Small intestine (tissue), 7 donors: ENCODE measurements at regions not wholly inside any gene's neighbourhood (a gene's known extent, or its start where the extent isn't known, plus 50 kb on each side); places are given as distances from the start of the nearest gene placed in this dataset.
"Not testable (repeated sequence)": the region's sequence is repeated elsewhere in the genome, so short reads cannot be mapped to it uniquely, and the experiment has no call there.

ENCODE experiments used
- DNase-seq, 2 donors: peaks; one replicate each; pipeline versions ENCODE4 v3.0.0 to v3.0.0-alpha.2; 2013
- FAIRE-seq: peaks from 2 replicates; lab custom pipeline; 2012; peaks lifted over from hg19 to GRCh38; lab: Jason Lieb, UNC
- H3K27ac ChIP-seq, 3 donors: one replicate each; pipeline ENCODE4 v1.5.1; 2013; ENCODE audit warnings: low read length in 2 of 3, mild to moderate bottlenecking in 2 of 3, control low read depth in 1 of 3, inconsistent platforms in 1 of 3, low read depth in 1 of 3, moderate library complexity in 1 of 3
- H3K27me3 ChIP-seq, 3 donors: one replicate each; pipeline ENCODE4 v1.6.1; 2013; ENCODE audit warnings: low read length in 3 of 3, inconsistent platforms in 1 of 3; ENCODE audit not compliant: control insufficient read depth in 3 of 3, insufficient read depth in 3 of 3
- H3K36me3 ChIP-seq, 3 donors: one replicate each; pipeline ENCODE4 v1.6.1; 2013; ENCODE audit warnings: low read length in 3 of 3, inconsistent platforms in 1 of 3, low read depth in 1 of 3, mild to moderate bottlenecking in 1 of 3, moderate library complexity in 1 of 3; ENCODE audit not compliant: control insufficient read depth in 3 of 3, insufficient read depth in 2 of 3
- H3K4me1 ChIP-seq, 3 donors: one replicate each; pipeline ENCODE4 v1.6.1; 2013; ENCODE audit warnings: low read length in 2 of 3, inconsistent platforms in 1 of 3, low read depth in 1 of 3, mild to moderate bottlenecking in 1 of 3, moderate library complexity in 1 of 3; ENCODE audit not compliant: control insufficient read depth in 3 of 3, insufficient read depth in 2 of 3
- H3K4me3 ChIP-seq, 3 donors: one replicate each; pipeline ENCODE4 v1.5.1; 2013; ENCODE audit warnings: low read length in 3 of 3, control low read depth in 1 of 3, inconsistent platforms in 1 of 3, low read depth in 1 of 3, mild to moderate bottlenecking in 1 of 3, moderate library complexity in 1 of 3
- H3K9me3 ChIP-seq, 2 donors: one replicate each; pipeline ENCODE4 v1.6.1; 2013; ENCODE audit warnings: low read depth in 1 of 2, low read length in 1 of 2; ENCODE audit not compliant: control insufficient read depth in 2 of 2, insufficient read depth in 1 of 2
- WGBS, 3 donors: extraction: QIAGEN DNeasy Blood & Tissue Kit; methylation state at CpG; one replicate each; pipeline ENCODE4 v1.1.7; 2013; 5-methylcytosine and 5-hydroxymethylcytosine counted together
- donor health status: healthy with polysubstance abuse.
- donor health status: control.
- donor health status: control.
- donor health status: Bipolar disorder and iron deficiency.
- donor health status: healthy.

DNA sequence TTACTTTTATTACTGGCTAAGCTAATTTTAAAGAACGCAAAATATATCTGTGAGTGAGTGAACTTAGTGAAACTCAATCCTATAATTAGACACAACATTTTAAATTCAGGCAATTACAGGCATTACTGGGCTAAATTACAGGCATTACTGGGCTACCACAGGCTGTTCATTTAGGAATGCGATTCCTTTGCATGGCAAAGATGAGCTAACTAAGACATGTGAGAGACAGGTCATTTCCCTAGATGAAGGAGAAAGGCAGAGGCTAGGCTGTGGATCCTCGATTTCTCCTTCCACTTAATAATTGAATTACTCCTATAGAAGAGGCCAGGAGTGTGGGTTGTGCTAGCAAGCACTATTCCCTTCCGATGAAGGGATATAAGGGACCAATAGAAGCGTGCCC, 429.4 kb upstream of the LMO3 start:
- no peaks in the 10 kb centered on the region for H3K9me3 ChIP-seq
- H3K4me3 ChIP-seq, result no peak overlapping the region
- no peak overlapping the region for H3K27ac ChIP-seq
- no peaks in the 10 kb centered on the region for H3K36me3 ChIP-seq
- no peaks in the 10 kb centered on the region for H3K27me3 ChIP-seq
- WGBS, 3 donors, result 80 to 84% (median 82%) methylated on average over 5 of the region's 5 CpGs
- DNase-seq (no peak), FAIRE-seq (no peak)
- H3K4me1 ChIP-seq, result no peaks in the 10 kb centered on the region

DNA sequence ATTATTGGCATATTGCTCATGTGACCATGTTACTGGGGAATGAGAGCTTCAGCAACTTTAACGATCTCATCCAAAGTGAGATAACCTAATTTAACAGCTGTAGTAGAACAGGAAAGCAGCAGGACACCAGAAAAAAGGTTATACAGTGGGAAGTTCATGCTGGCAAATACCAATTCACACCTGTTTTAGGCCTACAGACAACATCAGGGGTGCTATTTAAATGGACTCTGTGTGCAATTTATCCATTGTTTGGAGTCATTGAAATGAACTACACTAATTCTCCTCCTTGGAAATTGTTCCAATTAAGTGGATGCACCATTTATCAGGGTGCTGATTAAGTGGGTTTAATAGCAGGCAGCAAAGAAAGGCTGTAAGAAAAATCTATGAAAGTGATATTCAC, 424.4 kb upstream of the LMO3 start:
- H3K9me3 ChIP-seq, result no peaks in the 10 kb centered on the region
- H3K36me3 ChIP-seq, result no peaks in the 10 kb centered on the region
- DNase-seq (no peak), FAIRE-seq (no peak)
- H3K4me1 ChIP-seq, result no peaks in the 10 kb centered on the region
- H3K27ac ChIP-seq, result no peak overlapping the region
- 16 to 22% (median 17%) methylated on average over 1 of the region's 1 CpG for WGBS, 3 donors
- H3K27me3 ChIP-seq, result no peaks in the 10 kb centered on the region
- H3K4me3 ChIP-seq, result no peak overlapping the region

DNA sequence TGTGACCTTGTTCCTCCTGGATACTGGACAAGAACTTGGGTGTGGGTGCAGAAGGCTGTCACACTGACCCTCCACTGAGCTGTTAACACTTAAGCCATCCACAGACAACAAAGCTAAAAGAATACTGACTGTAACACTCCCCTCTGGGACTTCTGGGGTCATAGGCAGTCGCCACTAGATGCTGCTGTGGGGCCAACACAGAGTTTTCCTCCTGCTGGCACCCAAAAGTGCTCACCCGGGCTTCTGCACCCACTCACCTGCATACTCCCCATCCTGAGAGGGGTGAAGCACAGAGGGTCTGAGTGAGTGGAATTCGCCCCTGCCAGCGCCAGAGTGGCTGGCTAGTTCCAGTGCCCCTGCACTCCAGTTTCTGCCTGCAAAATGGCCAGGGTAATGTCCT, 422.4 kb upstream of the LMO3 start:
- DNase-seq (no peak), FAIRE-seq (no peak)
- H3K4me1 ChIP-seq, result no peaks in the 10 kb centered on the region
- no peaks in the 10 kb centered on the region for H3K9me3 ChIP-seq
- H3K36me3 ChIP-seq, result no peaks in the 10 kb centered on the region
- H3K4me3 ChIP-seq, result no peak overlapping the region
- WGBS, 3 donors, result 36 to 57% (median 48%) methylated on average over 4 of the region's 4 CpGs
- no peak overlapping the region for H3K27ac ChIP-seq
- H3K27me3 ChIP-seq, result no peaks in the 10 kb centered on the region

DNA sequence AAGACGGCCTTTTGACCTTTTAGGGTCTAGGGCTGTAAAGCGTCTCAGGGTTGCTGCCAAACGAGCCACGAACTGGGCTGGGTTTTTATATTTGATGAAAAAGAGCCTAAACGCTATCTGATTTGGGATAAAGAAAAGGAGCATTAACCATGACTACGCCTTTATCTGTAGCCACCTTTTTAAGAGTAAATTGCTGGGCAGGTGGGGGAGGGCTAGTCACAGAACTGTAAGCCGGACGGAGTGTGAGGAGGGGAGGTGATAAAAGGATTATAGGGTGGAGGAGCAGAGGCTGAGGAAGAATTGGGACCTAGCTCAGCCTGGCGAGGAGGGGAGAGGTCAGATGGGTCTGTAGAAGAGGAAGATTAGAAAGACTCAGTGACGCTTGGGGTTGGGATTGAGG, 419.5 kb upstream of the LMO3 start:
- DNase-seq, H3K9me3 ChIP-seq, H3K36me3 ChIP-seq, H3K27ac ChIP-seq, H3K4me3 ChIP-seq, H3K27me3 ChIP-seq, FAIRE-seq, H3K4me1 ChIP-seq: not testable (repeated sequence)
- 56 to 67% (median 64%) methylated on average over 10 of the region's 10 CpGs for WGBS, 3 donors

DNA sequence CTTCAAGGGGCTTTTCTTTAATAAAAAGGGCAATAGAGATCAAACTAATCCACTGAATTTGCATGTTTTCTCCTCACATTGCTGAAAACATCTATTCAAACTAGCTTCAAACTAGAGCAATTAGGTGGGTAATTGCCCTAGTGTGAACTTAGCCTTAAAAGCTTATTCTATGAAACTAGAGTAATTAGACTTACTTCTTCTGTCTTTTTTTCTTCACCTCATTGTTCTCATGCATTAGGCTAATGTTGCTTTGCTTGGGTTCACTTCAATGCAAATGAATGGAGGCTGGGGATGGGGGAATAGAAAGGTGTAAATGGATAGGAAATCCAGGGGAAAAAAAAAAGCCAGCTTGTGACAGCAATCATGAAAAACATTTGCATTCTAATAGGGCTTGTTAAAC, 414.8 kb upstream of the LMO3 start:
- no peaks in the 10 kb centered on the region for H3K9me3 ChIP-seq
- no peak for DNase-seq
- no peaks in the 10 kb centered on the region for H3K4me1 ChIP-seq
- no peaks in the 10 kb centered on the region for H3K27me3 ChIP-seq
- H3K4me3 ChIP-seq, result no peak overlapping the region
- H3K27ac ChIP-seq, result no peak overlapping the region
- FAIRE-seq, result no peak
- H3K36me3 ChIP-seq, result no peaks in the 10 kb centered on the region

DNA sequence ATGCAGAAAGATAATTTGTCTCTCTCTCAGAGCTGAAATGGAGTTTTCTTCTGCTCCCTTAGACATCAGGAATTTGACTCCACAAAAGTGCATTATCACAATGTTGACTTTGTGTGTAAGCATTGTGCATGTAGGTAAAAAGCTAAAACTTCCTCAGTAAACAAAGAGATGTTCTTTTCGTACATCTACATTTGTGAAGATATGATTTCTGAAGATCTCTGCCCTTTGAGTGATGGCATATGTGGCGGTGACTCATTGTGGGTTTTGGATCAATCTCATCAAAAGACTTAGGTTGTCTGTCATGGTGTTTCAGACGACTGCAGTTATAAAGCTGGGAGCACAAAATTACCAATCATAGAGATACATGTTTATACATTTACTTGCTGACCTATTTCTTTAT, 411.4 kb upstream of the LMO3 start:
- H3K36me3 ChIP-seq, result no peaks in the 10 kb centered on the region
- no peak for FAIRE-seq
- H3K27me3 ChIP-seq, result no peaks in the 10 kb centered on the region
- H3K4me3 ChIP-seq, result no peak overlapping the region
- no peaks in the 10 kb centered on the region for H3K4me1 ChIP-seq
- 81% methylated on average over 3 of the region's 3 CpGs for whole genome bisulfite sequencing, 3 donors
- DNase-seq, result no peak
- no peaks in the 10 kb centered on the region for H3K9me3 ChIP-seq
- no peak overlapping the region for H3K27ac ChIP-seq

DNA sequence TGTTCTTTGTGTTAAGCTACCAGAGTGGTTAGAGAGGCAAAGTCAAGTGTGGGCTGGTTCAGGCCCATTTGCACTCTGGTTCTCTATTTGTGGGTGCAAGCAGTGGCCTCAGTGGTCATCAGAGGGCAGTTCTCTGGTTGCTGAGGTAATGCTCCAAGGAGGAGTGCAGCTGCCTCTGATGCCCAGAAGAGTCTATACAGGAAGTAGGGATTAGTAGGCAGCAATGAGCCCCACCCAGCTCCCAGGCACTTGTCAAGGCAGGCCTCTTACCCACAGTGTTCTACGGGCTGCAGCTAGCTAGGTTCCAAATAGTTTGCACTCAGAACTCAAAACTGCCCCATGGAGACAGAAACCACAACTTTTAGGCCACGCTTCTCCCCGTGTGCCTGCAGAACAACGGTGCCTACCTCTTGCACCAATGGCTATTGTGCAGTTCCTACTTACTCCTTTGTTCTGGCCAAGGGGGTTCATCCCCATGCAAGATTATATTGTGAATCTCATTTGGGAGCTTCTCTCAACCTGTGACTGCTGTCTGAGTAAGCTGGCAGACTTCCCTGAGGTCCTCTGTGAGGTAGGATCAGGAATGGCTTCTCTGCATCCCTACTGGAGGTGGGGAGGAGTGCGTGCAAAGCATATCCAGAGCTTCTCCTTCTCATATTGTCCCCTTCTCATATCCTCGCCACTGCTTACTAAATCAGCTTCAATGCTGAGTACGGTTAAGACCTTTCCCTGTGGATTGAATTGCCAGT, 410.3 kb upstream of the LMO3 start:
- Histone ChIP-seq H3K27me3 (no peaks in the 10 kb centered on the region), H3K9me3 (no peaks in the 10 kb centered on the region), H3K4me1 (no peaks in the 10 kb centered on the region), H3K4me3 (no peak overlapping the region), H3K27ac (no peak overlapping the region), H3K36me3 (no peaks in the 10 kb centered on the region)
- no peak for DNase-seq
- 85 to 95% (median 88%) methylated on average over 7 of the region's 7 CpGs for WGBS, 3 donors
- no peak for FAIRE-seq

DNA sequence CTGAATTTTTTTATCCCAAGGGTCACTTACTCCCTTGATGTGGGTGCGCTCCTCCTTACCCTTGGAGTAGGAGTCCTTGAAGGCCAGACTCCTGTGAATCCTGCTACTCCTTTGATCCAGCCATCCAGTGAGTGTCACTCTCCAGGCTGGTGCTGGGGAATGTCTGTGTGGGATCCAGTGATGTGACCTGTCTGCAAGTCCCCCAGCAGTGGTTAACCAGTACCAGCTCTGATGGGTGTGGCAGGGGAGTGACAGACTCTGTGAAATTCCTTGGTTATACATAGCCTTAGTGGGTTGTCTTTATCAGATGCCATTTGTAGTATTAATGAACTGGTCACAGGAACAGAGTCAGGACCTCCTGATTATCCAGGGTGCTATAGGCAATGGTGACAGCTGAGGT, 409.5 kb upstream of the LMO3 start:
- no peak overlapping the region for H3K27ac ChIP-seq
- no peaks in the 10 kb centered on the region for H3K9me3 ChIP-seq
- H3K4me1 ChIP-seq, result no peaks in the 10 kb centered on the region
- H3K27me3 ChIP-seq, result no peaks in the 10 kb centered on the region
- FAIRE-seq, result no peak
- no peaks in the 10 kb centered on the region for H3K36me3 ChIP-seq
- no peak overlapping the region for H3K4me3 ChIP-seq
- no peak for DNase-seq
- WGBS, 3 donors, result 91 to 100% (median 91%) methylated on average over 1 of the region's 1 CpG

DNA sequence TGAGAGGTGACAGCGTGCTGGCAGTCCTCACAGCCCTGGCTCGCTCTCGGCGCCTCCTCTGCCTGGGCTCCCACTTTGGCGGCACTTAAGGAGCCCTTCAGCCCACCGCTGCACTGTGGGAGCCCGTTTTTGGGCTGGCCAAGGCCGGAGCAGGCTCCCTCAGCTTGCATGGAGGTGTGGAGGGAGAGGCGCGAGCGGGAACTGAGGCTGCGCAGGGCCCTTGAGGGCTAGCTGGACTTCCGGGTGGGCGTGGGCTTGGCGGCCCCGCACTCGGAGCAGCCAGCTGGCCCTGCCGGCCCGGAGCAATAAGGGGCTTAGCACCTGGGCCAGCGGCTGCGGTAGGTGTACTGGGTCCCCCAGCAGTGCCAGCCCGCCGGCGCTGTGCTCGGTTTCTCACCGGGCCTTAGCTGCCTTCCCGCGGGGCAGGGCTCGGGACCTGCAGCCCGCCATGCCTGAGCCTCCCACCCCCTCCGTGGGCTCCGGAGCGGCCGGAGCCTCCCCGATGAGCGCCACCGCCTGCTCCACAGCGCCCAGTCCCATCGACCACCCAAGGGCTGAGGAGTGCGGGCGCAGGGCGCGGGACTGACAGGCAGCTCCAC, 401.6 kb upstream of the LMO3 start:
- H3K9me3 ChIP-seq, H3K27me3 ChIP-seq, DNase-seq, H3K4me3 ChIP-seq, H3K36me3 ChIP-seq, H3K4me1 ChIP-seq, H3K27ac ChIP-seq, FAIRE-seq: not testable (repeated sequence)
- 93 to 95% (median 94%) methylated on average over 39 to 43 of the region's 43 CpGs for WGBS, 3 donors
